ENCODE measurements at regions not wholly inside any gene's neighbourhood (a gene's known extent, or its start where the extent isn't known, plus 50 kb on each side); places are given as distances from the start of the nearest gene placed in this dataset.

GRCh38 chr10:52616395-52616764, 156.2 kb downstream of the MBL2 start:
- DNase-seq (ENCODE audit: low spot score), result no peak
- H3K9me3 Mint-ChIP-seq, result no peaks in the 10 kb centered on the region

DNA sequence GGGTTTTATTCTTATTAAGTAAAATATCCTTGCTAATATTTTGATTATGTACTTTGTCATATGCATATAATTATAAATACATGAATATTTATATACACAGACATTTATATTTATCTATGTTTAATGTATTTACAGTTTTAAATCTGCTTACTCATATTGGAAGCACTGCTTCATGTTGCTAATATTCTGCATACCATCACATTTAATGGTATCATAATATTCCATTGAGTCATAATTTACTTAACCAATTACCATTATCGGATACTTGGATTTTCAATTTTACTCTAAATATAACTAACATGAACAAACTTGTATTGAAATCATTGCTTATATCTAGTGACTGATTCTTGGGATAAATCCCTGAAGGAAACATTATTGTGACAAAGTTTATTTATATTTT, 155.2 kb downstream of the MBL2 start:
- Mint-ChIP-seq H3K27ac (no peak overlapping the region), H3K9me3 (no peaks in the 10 kb centered on the region), H3K4me3 (no peak overlapping the region), H3K27me3 (ENCODE audit: insufficient read depth) (no peaks in the 10 kb centered on the region), H3K36me3 (ENCODE audit: low read depth) (no peaks in the 10 kb centered on the region), H3K4me1 (ENCODE audit: low read depth) (no peaks in the 10 kb centered on the region)
- DNase-seq (ENCODE audit: low spot score), result no peak
- intact Hi-C loops (cut with micrococcal nuclease), result no loop called here

More at GRCh38 chr10:52616395-52616764, 156.2 kb downstream of the MBL2 start:
- no peaks in the 10 kb centered on the region for H3K4me1 Mint-ChIP-seq (ENCODE audit: low read depth)
- intact Hi-C loops (cut with micrococcal nuclease), result no loop called here
- H3K36me3 Mint-ChIP-seq (ENCODE audit: low read depth), result no peaks in the 10 kb centered on the region
- no peak overlapping the region for H3K27ac Mint-ChIP-seq
- no peaks in the 10 kb centered on the region for H3K27me3 Mint-ChIP-seq (ENCODE audit: insufficient read depth)
- no peak overlapping the region for H3K4me3 Mint-ChIP-seq

DNA sequence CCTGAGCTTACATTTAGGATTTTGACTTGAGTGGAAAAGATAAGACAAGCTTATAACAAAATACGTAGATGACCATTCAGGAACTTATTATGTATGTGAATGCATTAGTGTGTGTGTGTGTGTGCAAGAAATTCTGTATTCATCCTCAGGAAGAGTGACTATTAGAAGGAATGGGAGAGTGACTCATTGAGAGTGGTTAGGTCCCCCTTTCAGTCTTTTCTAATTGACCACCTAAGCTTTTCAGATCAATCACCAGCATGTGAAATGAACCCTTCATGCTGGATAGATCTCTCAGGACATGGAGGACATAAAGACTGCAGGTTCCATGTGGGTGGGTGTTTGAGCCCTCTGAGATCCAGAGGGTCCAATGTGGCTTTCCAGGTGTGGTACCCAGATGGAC, 153.5 kb downstream of the MBL2 start:
- H3K27me3 Mint-ChIP-seq (ENCODE audit: insufficient read depth), result no peaks in the 10 kb centered on the region
- H3K4me1 Mint-ChIP-seq (ENCODE audit: low read depth), result no peaks in the 10 kb centered on the region
- H3K4me3 Mint-ChIP-seq, result no peak overlapping the region
- H3K9me3 Mint-ChIP-seq, result no peaks in the 10 kb centered on the region
- intact Hi-C loops (cut with micrococcal nuclease), result no loop called here
- DNase-seq (ENCODE audit: low spot score), result no peak
- H3K36me3 Mint-ChIP-seq (ENCODE audit: low read depth), result no peaks in the 10 kb centered on the region
- no peak overlapping the region for H3K27ac Mint-ChIP-seq

DNA sequence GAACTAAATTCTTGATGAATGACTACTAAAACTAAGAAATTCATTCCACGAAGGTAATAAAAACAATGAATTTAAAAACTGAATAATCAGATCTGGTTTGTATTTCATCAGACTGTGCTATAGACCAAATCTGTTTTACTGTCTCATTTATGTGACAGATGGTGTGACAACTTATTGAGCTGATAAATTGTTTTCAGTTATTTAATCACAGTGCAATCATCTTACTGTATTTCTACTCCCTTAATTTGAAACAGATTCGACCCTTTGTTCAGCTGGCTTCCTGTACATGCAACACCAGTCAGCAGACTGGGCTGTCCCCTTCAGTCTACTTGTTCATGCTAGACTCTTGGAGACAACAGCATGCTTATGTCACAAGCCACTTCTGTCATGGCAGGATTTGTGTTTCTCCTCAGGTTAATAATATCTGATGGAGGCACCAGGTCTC, 150.9 kb downstream of the MBL2 start:
- no peak overlapping the region for H3K4me3 Mint-ChIP-seq
- no peak overlapping the region for H3K27ac Mint-ChIP-seq
- no peaks in the 10 kb centered on the region for H3K27me3 Mint-ChIP-seq (ENCODE audit: insufficient read depth)
- no peaks in the 10 kb centered on the region for H3K4me1 Mint-ChIP-seq (ENCODE audit: low read depth)
- intact Hi-C loops (cut with micrococcal nuclease), result no loop called here
- no peaks in the 10 kb centered on the region for H3K9me3 Mint-ChIP-seq
- no peak for DNase-seq (ENCODE audit: low spot score)
- no peaks in the 10 kb centered on the region for H3K36me3 Mint-ChIP-seq (ENCODE audit: low read depth)

GRCh38 chr10:52623761-52624160, 148.8 kb downstream of the MBL2 start:
- no peak for DNase-seq (ENCODE audit: low spot score)
- Mint-ChIP-seq H3K27me3 (ENCODE audit: insufficient read depth) (no peaks in the 10 kb centered on the region), H3K4me1 (ENCODE audit: low read depth) (no peaks in the 10 kb centered on the region), H3K4me3 (no peak overlapping the region), H3K27ac (no peak overlapping the region), H3K36me3 (ENCODE audit: low read depth) (no peaks in the 10 kb centered on the region), H3K9me3 (no peaks in the 10 kb centered on the region)
- intact Hi-C loops (cut with micrococcal nuclease), result no loop called here

DNA sequence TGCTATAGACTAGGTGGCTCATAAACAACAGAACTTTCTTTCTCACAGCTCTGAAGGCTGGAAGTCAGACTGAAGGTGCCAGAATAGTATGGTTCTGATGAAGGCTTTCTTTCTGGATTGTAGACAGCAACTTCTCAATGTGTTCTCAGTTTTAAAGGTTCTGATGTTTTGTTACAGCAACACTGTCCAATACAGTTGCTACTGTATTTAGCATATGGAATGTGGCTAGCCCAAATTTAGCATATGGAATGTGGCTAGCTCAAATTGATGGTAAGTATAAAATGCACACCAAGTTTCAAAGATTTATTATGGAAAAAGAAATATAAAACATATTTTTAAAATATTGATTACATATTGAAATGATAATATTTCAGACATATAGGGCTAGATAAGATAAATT, 145.3 kb downstream of the MBL2 start:
- H3K4me3 Mint-ChIP-seq, result no peak overlapping the region
- no peaks in the 10 kb centered on the region for H3K4me1 Mint-ChIP-seq (ENCODE audit: low read depth)
- H3K27ac Mint-ChIP-seq, result no peak overlapping the region
- no peaks in the 10 kb centered on the region for H3K36me3 Mint-ChIP-seq (ENCODE audit: low read depth)
- no peak for DNase-seq (ENCODE audit: low spot score)
- no peaks in the 10 kb centered on the region for H3K9me3 Mint-ChIP-seq
- intact Hi-C loops (cut with micrococcal nuclease), result no loop called here
- no peaks in the 10 kb centered on the region for H3K27me3 Mint-ChIP-seq (ENCODE audit: insufficient read depth)

DNA sequence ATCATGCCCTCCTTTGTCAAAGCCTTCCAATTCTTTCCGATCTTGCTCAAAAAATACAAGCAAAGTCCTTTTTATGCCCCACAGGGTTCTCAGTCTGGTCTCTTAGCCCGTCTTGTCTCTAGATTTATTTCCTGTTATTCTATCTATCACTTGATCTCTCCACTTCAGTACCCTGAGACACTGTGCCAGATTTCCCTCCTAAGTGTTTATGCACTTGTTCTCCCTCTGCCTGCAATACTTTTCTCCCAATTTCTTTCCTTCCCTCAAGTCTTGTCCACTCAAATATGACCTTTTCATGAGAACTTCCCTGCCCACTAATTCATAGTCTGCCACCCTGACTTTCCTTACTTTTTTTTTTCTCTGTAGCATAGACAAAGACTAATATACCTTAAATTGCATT, 141.4 kb downstream of the MBL2 start:
- intact Hi-C loops (cut with micrococcal nuclease), result no loop called here
- H3K27ac Mint-ChIP-seq, result no peak overlapping the region
- no peak for DNase-seq (ENCODE audit: low spot score)
- H3K27me3 Mint-ChIP-seq (ENCODE audit: insufficient read depth), result no peaks in the 10 kb centered on the region
- H3K4me3 Mint-ChIP-seq, result no peak overlapping the region
- H3K4me1 Mint-ChIP-seq (ENCODE audit: low read depth), result no peaks in the 10 kb centered on the region
- H3K36me3 Mint-ChIP-seq (ENCODE audit: low read depth), result no peaks in the 10 kb centered on the region
- H3K9me3 Mint-ChIP-seq, result no peaks in the 10 kb centered on the region

- H3K27ac Mint-ChIP-seq, result no peak overlapping the region
- intact Hi-C loops (cut with micrococcal nuclease), result no loop called here
- H3K36me3 Mint-ChIP-seq (ENCODE audit: low read depth), result no peaks in the 10 kb centered on the region
- no peaks in the 10 kb centered on the region for H3K9me3 Mint-ChIP-seq
- no peaks in the 10 kb centered on the region for H3K4me1 Mint-ChIP-seq (ENCODE audit: low read depth)
- H3K27me3 Mint-ChIP-seq (ENCODE audit: insufficient read depth), result no peaks in the 10 kb centered on the region
- no peak overlapping the region for H3K4me3 Mint-ChIP-seq
- DNase-seq (ENCODE audit: low spot score), result no peak
Observed at GRCh38 chr10:52631648-52632047, 140.9 kb downstream of the MBL2 start.

- DNase-seq (ENCODE audit: low spot score), result no peak
- Mint-ChIP-seq H3K4me1 (ENCODE audit: low read depth) (no peaks in the 10 kb centered on the region), H3K36me3 (ENCODE audit: low read depth) (no peaks in the 10 kb centered on the region), H3K27ac (no peak overlapping the region), H3K27me3 (ENCODE audit: insufficient read depth) (no peaks in the 10 kb centered on the region), H3K9me3 (no peaks in the 10 kb centered on the region), H3K4me3 (no peak overlapping the region)
- intact Hi-C loops (cut with micrococcal nuclease), result no loop called here
Observed at GRCh38 chr10:52632591-52632990, 140.0 kb downstream of the MBL2 start.

DNA sequence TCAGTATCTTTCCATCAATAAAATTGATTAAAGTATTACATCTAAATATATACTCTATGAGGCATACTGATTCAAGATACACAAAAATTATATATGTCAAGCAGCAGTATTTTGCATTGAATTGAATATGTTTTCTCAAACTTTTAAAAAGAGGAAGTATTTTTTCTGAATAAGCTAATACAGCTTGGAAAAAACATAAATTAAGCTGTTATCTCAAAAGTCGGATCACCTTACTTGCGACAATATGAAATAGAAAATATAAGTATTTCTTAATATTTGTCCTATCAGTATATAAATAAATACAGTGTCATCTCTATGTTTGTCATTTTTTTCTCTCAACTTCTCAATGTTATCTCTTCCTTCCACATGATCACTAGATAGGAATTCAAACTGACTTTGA, 139.3 kb downstream of the MBL2 start:
- H3K27me3 Mint-ChIP-seq (ENCODE audit: insufficient read depth), result no peaks in the 10 kb centered on the region
- intact Hi-C loops (cut with micrococcal nuclease), result no loop called here
- H3K4me3 Mint-ChIP-seq, result no peak overlapping the region
- H3K27ac Mint-ChIP-seq, result no peak overlapping the region
- no peaks in the 10 kb centered on the region for H3K36me3 Mint-ChIP-seq (ENCODE audit: low read depth)
- H3K9me3 Mint-ChIP-seq, result no peaks in the 10 kb centered on the region
- H3K4me1 Mint-ChIP-seq (ENCODE audit: low read depth), result no peaks in the 10 kb centered on the region
- no peak for DNase-seq (ENCODE audit: low spot score)

DNA sequence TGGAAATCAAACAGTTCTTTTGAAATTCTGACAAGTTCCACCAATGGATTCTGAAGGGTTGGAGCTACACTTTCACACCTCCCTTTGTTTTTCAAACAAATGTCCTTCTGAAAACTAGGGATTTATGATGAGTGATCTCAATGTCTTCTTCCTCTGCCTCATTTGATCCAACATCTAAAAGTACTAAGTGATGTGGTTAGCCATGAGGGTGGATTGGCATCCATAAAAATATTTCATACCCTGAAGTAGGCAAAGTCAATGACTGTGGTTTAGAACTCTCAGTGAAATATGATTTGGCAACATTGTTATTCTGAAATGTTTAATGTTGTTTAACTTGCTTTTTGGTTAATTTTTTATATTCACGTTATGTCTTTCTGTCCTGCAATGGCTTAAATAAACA, 136.9 kb downstream of the MBL2 start:
- Mint-ChIP-seq H3K9me3 (no peaks in the 10 kb centered on the region), H3K27ac (no peak overlapping the region), H3K4me1 (ENCODE audit: low read depth) (no peaks in the 10 kb centered on the region), H3K36me3 (ENCODE audit: low read depth) (no peaks in the 10 kb centered on the region), H3K4me3 (no peak overlapping the region), H3K27me3 (ENCODE audit: insufficient read depth) (no peaks in the 10 kb centered on the region)
- no peak for DNase-seq (ENCODE audit: low spot score)
- intact Hi-C loops (cut with micrococcal nuclease), result no loop called here

GRCh38 chr10:52636874-52637273, 135.7 kb downstream of the MBL2 start:
- no peak for DNase-seq (ENCODE audit: low spot score)
- Mint-ChIP-seq H3K4me1 (ENCODE audit: low read depth) (no peaks in the 10 kb centered on the region), H3K4me3 (no peak overlapping the region), H3K9me3 (no peaks in the 10 kb centered on the region), H3K27ac (no peak overlapping the region), H3K36me3 (ENCODE audit: low read depth) (no peaks in the 10 kb centered on the region), H3K27me3 (ENCODE audit: insufficient read depth) (no peaks in the 10 kb centered on the region)
- intact Hi-C loops (cut with micrococcal nuclease), result no loop called here

- Mint-ChIP-seq H3K36me3 (ENCODE audit: low read depth) (no peaks in the 10 kb centered on the region), H3K4me3 (no peak overlapping the region), H3K4me1 (ENCODE audit: low read depth) (no peaks in the 10 kb centered on the region), H3K27ac (no peak overlapping the region), H3K9me3 (no peaks in the 10 kb centered on the region), H3K27me3 (ENCODE audit: insufficient read depth) (no peaks in the 10 kb centered on the region)
- intact Hi-C loops (cut with micrococcal nuclease), result no loop called here
- no peak for DNase-seq (ENCODE audit: low spot score)
Observed at GRCh38 chr10:52637592-52637991, 135.0 kb downstream of the MBL2 start.

DNA sequence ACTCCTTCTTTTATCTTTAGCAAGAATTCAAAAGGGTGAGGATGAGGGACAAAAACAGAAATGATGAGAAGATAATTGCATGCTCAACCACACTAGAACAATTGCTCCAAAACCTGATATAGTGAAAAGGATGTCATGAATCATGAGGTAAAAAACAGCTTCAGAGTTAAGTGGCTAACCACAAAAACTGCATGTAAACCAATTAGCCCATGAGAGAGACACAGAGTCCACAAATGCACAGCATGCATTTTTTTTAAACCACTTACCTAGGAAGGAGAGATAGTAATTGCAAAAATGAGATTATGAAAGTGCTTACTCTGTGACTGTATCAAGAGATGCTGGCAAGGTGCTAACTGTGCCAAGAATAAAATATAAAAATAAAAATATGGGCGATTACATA, 132.9 kb downstream of the MBL2 start:
- no peak for DNase-seq (ENCODE audit: low spot score)
- Mint-ChIP-seq H3K27me3 (ENCODE audit: insufficient read depth) (no peaks in the 10 kb centered on the region), H3K9me3 (no peaks in the 10 kb centered on the region), H3K27ac (no peak overlapping the region), H3K36me3 (ENCODE audit: low read depth) (no peaks in the 10 kb centered on the region), H3K4me3 (no peak overlapping the region), H3K4me1 (ENCODE audit: low read depth) (no peaks in the 10 kb centered on the region)
- intact Hi-C loops (cut with micrococcal nuclease), result no loop called here
